ENCODE measurements at regions not wholly inside any gene's neighbourhood (a gene's known extent, or its start where the extent isn't known, plus 50 kb on each side); places are given as distances from the start of the nearest gene placed in this dataset.
"Not testable (repeated sequence)": the region's sequence is repeated elsewhere in the genome, so short reads cannot be mapped to it uniquely, and the experiment has no call there.

DNA sequence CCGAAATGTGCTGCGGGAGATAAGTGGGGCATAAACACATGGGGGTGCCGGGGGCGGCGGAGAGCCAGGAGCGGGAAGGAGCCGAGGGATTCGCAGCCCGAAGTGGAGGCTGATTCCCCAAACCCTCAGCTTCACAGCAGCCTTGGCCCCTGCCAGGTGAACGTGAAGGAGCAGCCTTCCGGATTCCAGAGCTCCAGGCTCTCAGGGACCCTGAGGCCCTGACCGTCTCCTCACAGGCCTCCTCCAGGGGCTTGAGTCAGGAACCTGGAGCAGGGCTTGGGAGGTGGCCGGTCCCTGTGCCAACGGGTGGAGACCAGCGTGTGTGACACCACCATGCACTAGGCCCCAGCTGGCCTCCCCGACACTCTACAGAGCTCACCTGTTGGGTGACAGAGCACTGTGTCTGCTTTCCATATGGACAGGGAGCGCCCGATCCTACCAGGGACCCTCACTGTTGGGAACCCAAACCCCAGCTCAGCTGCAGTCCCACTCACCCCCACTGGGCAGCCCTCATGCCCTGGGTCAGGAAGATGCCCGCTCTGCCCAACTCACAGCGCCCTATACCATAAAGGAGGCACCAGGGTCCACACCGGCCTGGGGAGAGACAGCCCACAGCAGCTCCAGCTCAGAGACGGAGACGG is 117.6 kb upstream of the OTOS start:
- Mint-ChIP-seq H3K27ac (no peak overlapping the region), H3K4me1 (ENCODE audit: low read depth) (no peaks in the 10 kb centered on the region), H3K27me3 (ENCODE audit: insufficient read depth) (peaks cover 25% of the 10 kb centered on the region), H3K9me3 (peaks cover 14% of the 10 kb centered on the region), H3K4me3 (no peak overlapping the region), H3K36me3 (ENCODE audit: low read depth) (peaks cover 11% of the 10 kb centered on the region)
- DNase-seq: no peak
- no peak for TF ChIP-seq CTCF (IDR thresholded peaks at IDR 0.05)

DNA sequence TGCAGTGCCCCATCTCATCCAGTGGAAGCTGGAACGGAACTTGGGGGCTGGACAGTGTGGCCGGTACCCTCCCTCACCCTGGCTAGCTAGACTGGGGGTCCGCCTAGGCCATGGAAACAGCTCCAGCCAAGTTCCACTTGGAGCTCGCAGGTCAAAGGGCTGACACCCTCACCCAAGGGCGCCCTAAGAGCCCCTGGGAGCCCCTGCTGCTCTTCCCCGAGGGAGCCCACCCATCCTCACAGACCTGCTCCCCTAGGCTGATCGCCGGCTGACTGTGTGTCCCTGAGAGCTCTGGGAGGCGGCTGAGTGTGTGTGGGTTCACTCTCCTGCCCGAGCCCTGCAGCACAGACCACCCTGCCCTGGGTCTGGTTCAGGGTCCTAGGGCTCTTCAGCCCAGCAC is 118.2 kb upstream of the OTOS start:
- Mint-ChIP-seq H3K4me1 (ENCODE audit: low read depth) (no peaks in the 10 kb centered on the region), H3K36me3 (ENCODE audit: low read depth) (peaks cover 15% of the 10 kb centered on the region), H3K9me3 (peaks cover 20% of the 10 kb centered on the region), H3K4me3 (no peak overlapping the region), H3K27me3 (ENCODE audit: insufficient read depth) (peaks cover 22% of the 10 kb centered on the region), H3K27ac (no peak overlapping the region)
- no peak for TF ChIP-seq CTCF (IDR thresholded peaks at IDR 0.05)
- DNase-seq: no peak

DNA sequence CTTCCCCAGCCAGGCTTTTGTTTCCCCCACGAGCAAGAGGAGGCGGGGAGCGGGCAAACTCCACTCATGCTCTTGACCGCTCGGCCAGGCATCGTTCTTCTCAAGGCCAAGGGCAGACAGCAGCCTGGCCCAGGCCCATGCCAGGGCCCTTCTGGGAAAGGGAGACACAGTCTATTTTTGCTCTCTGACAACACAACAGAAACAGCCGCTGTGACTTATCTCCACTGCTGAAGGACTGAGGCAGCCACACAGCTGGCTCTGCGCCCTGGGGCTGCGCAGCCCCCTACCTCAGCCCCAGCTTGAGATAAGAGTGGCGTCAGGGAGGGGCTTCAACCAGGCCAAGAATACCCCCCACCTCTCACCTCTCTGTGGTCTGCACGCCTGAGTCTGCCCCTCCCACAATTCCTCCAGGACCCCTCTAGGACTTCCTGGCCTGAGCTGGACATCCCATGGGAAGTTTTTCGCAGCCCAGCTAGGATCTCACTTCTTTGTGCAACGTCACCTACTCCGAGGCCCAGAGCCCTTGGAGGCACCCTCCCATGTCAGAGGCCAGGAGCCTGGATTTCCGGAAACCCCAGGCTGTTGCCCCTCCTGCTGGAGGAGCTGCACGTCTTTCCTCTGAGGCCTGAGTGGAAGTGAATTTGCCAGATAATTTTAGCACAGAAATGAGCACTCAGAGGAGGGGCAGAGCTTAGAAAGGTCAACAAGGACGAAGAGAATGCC is 118.9 kb upstream of the OTOS start:
- DNase-seq: no peak
- H3K27ac Mint-ChIP-seq: no peak overlapping the region
- H3K27me3 Mint-ChIP-seq (ENCODE audit: insufficient read depth): peaks cover 19% of the 10 kb centered on the region
- H3K36me3 Mint-ChIP-seq (ENCODE audit: low read depth): peaks cover 15% of the 10 kb centered on the region
- TF ChIP-seq CTCF (IDR thresholded peaks at IDR 0.05): no peak
- H3K4me1 Mint-ChIP-seq (ENCODE audit: low read depth): no peaks in the 10 kb centered on the region
- H3K9me3 Mint-ChIP-seq: peaks cover 23% of the 10 kb centered on the region
- no peak overlapping the region for H3K4me3 Mint-ChIP-seq

DNA sequence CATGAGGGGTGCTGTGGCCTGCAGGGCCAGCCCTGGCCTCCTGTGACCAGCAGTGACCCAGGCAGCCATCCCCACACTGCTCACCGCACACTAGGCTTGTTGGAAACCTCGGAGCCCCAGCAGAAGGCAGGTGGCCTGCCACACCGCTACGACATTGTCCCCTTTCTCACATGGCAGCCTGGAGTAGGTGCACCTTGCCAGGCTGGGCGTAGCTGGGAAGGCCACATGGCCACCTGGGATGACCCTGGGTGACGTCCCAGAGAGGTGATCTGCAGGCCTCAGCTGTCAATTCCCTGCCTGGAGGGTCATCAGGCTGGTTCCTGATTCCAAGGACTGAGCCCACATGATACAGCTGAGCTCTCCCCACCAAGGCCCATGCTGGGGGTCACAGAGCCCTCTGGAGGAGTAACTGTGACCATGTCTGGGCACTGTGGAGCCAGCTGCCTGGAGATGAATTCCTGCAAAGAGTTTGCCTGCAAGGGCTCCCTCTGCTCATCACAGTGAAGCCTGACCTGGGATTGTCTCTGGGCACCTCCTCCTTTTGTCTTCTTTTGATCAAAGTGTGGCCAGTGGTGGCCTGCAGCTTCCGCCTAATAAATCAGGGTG is 119.6 kb upstream of the OTOS start:
- DNase-seq: no peak
- no peak for TF ChIP-seq CTCF (IDR thresholded peaks at IDR 0.05)
- Mint-ChIP-seq H3K9me3 (peaks cover 23% of the 10 kb centered on the region), H3K4me3 (no peak overlapping the region), H3K27ac (no peak overlapping the region), H3K27me3 (ENCODE audit: insufficient read depth) (peaks cover 18% of the 10 kb centered on the region), H3K36me3 (ENCODE audit: low read depth) (peaks cover 15% of the 10 kb centered on the region), H3K4me1 (ENCODE audit: low read depth) (no peaks in the 10 kb centered on the region)

DNA sequence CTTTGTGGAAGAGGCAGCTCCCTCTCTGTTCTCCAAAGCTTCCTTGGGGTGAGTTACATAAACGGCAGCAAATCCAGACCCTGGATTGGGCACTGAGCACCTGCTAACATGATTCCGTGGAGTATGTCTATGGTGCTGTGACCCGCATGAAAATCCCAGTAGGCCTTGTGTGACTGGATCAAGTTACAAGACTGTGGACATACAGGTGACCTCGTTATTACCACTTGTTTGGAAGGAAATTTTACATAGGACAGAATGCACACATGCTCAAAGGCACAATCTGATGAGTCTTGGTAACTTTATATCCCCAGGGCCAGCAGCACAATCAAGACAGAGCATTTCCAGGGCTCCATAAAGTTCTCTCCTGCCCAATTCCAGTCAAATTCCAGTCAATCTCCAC is 120.2 kb upstream of the OTOS start:
- Mint-ChIP-seq H3K9me3 (peaks cover 23% of the 10 kb centered on the region), H3K27ac (no peak overlapping the region)

GRCh38 chr2:240262578-240262977 is 122.1 kb upstream of the OTOS start:
- H3K4me1 Mint-ChIP-seq (ENCODE audit: low read depth); H3K27ac Mint-ChIP-seq; DNase-seq; H3K4me3 Mint-ChIP-seq: not testable (repeated sequence)
- H3K9me3 Mint-ChIP-seq: peaks cover 23% of the 10 kb centered on the region
- peaks cover 19% of the 10 kb centered on the region for H3K27me3 Mint-ChIP-seq (ENCODE audit: insufficient read depth)
- H3K36me3 Mint-ChIP-seq (ENCODE audit: low read depth): peaks cover 11% of the 10 kb centered on the region

More for the DNA sequence above, 120.2 kb upstream of the OTOS start:
- peaks cover 13% of the 10 kb centered on the region for H3K27me3 Mint-ChIP-seq (ENCODE audit: insufficient read depth)
- TF ChIP-seq CTCF (IDR thresholded peaks at IDR 0.05): no peak
- no peak overlapping the region for H3K4me3 Mint-ChIP-seq
- no peak for DNase-seq
- H3K4me1 Mint-ChIP-seq (ENCODE audit: low read depth): no peaks in the 10 kb centered on the region
- H3K36me3 Mint-ChIP-seq (ENCODE audit: low read depth): peaks cover 15% of the 10 kb centered on the region
